OCI-LY7 (cell line): ENCODE measurements at regions not wholly inside any gene's neighbourhood (a gene's known extent, or its start where the extent isn't known, plus 50 kb on each side); places are given as distances from the start of the nearest gene placed in this dataset.

Source experiments
- BruUV-seq: library from RNA; stranded (reverse); fragments of 400-500 nt; replicated peaks from 2 replicates; lab custom pipeline; 2021; lab: Mats Ljungman, UMichigan
- CTCF ChIA-PET: fragments of 300-600 bp; sonication (Branson Sonifier 250); formaldehyde crosslinking; loops from one replicate; lab custom pipeline; 2022; ENCODE audit warnings: antibody characterized with exemption; ENCODE audit not compliant: unreplicated experiment; lab: Charles Lee
- POLR2A ChIA-PET: fragments of 300-600 bp; sonication (Branson Sonifier 250); formaldehyde crosslinking; loops from one replicate; lab custom pipeline; 2022; ENCODE audit warnings: antibody characterized with exemption; lab: Charles Lee
- DNase-seq: peaks from one replicate; pipeline ENCODE4 v3.0.0-alpha.2; 2015; ENCODE audit warnings: low spot score
- H2AFZ ChIP-seq: fragments of 200-600 bp; sonication (generic), shearing (Covaris generic); 2 replicates; pipeline ENCODE4 v1.6.1; 2014; ENCODE audit warnings: mild to moderate bottlenecking, antibody characterized with exemption, low read length, moderate library complexity
- H3K27ac ChIP-seq: fragments of 200-600 bp; sonication (generic); 2 replicates; pipeline ENCODE4 v1.5.1; 2014; ENCODE audit warnings: mixed run types, low read depth, mild to moderate bottlenecking, moderate library complexity, low read length, inconsistent platforms; ENCODE audit not compliant: poor library complexity, severe bottlenecking
- H3K36me3 ChIP-seq: fragments of 200-600 bp; sonication (generic); 2 replicates; pipeline ENCODE4 v1.6.1; 2014; ENCODE audit warnings: mild to moderate bottlenecking, antibody characterized with exemption, low read length, moderate library complexity, mixed read lengths; ENCODE audit not compliant: insufficient read depth
- H3K4me1 ChIP-seq: fragments of 200-600 bp; sonication (generic); 2 replicates; pipeline ENCODE4 v1.5.1; 2014; ENCODE audit warnings: mild to moderate bottlenecking, low read length; ENCODE audit not compliant: insufficient read depth, poor library complexity, severe bottlenecking
- H3K4me2 ChIP-seq: fragments of 200-600 bp; sonication (generic); 2 replicates; pipeline ENCODE4 v1.6.1; 2014; ENCODE audit warnings: mild to moderate bottlenecking, low read length
- H3K4me3 ChIP-seq: fragments of 200-600 bp; sonication (generic); 2 replicates; pipeline ENCODE4 v1.5.1; 2014; ENCODE audit warnings: mild to moderate bottlenecking, low read depth, low read length; ENCODE audit not compliant: poor library complexity, severe bottlenecking
- H3K79me2 ChIP-seq: fragments of 200-600 bp; sonication (generic); 2 replicates; pipeline ENCODE4 v1.6.1; 2016; ENCODE audit warnings: low read depth, mild to moderate bottlenecking, low read length, moderate library complexity, mixed read lengths; ENCODE audit not compliant: insufficient read depth
- H3K9me2 ChIP-seq: fragments of 200-600 bp; sonication (generic); 2 replicates; pipeline ENCODE4 v1.6.1; 2016; ENCODE audit warnings: mild to moderate bottlenecking, low read length, mixed read lengths; ENCODE audit not compliant: insufficient read depth
- H3K9me3 ChIP-seq: fragments of 200-600 bp; sonication (generic); 2 replicates; pipeline ENCODE4 v1.6.1; 2014; ENCODE audit warnings: mild to moderate bottlenecking, mixed run types, low read length, mixed read lengths
- H4K20me1 ChIP-seq: fragments of 200-600 bp; sonication (generic); 2 replicates; pipeline ENCODE4 v1.6.1; 2014; ENCODE audit warnings: mild to moderate bottlenecking, antibody characterized with exemption, low read length, moderate library complexity, mixed read lengths; ENCODE audit not compliant: insufficient read depth
- EZH2phosphoT487 ChIP-seq: fragments of 200-600 bp; sonication (generic); IDR thresholded peaks from 2 replicates; pipeline ENCODE4 v1.6.1; 2018; ENCODE audit warnings: low read depth, borderline replicate concordance, mild to moderate bottlenecking, mixed run types, antibody characterized with exemption, low read length, moderate library complexity, mixed read lengths
- intact Hi-C: fragments of 100-400 bp; cut with micrococcal nuclease; formaldehyde crosslinking; loops from one replicate; pipeline ENCODE4 v1.10.0; 2022; ENCODE audit not compliant: unreplicated experiment
- TF ChIP-seq, protein P1 (sequence below): fragments of 200-600 bp; sonication (generic); conservative IDR thresholded peaks from 2 replicates; pipeline ENCODE4 v1.5.1; 2014; ENCODE audit warnings: mild to moderate bottlenecking, antibody characterized with exemption, low read length, moderate library complexity, mixed read lengths

- Histone ChIP-seq H3K4me2 (no peak overlapping the region), H3K9me3 (no peaks in the 10 kb centered on the region), H4K20me1 (no peaks in the 10 kb centered on the region), H2AFZ (no peak overlapping the region), H3K27ac (no peak overlapping the region), H3K36me3 (no peaks in the 10 kb centered on the region), H3K4me3 (no peak overlapping the region), H3K4me1 (no peaks in the 10 kb centered on the region), H3K9me2 (no peaks in the 10 kb centered on the region), H3K79me2 (no peaks in the 10 kb centered on the region)
- no peak for DNase-seq
- TF ChIP-seq, protein P1, sequence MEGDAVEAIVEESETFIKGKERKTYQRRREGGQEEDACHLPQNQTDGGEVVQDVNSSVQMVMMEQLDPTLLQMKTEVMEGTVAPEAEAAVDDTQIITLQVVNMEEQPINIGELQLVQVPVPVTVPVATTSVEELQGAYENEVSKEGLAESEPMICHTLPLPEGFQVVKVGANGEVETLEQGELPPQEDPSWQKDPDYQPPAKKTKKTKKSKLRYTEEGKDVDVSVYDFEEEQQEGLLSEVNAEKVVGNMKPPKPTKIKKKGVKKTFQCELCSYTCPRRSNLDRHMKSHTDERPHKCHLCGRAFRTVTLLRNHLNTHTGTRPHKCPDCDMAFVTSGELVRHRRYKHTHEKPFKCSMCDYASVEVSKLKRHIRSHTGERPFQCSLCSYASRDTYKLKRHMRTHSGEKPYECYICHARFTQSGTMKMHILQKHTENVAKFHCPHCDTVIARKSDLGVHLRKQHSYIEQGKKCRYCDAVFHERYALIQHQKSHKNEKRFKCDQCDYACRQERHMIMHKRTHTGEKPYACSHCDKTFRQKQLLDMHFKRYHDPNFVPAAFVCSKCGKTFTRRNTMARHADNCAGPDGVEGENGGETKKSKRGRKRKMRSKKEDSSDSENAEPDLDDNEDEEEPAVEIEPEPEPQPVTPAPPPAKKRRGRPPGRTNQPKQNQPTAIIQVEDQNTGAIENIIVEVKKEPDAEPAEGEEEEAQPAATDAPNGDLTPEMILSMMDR: no peak
- TF ChIP-seq EZH2phosphoT487: no peak
- CTCF ChIA-PET: no interaction called here
- intact Hi-C loops: no loop called here
- POLR2A ChIA-PET: no interaction called here
- BruUV-seq: no TSS peak
Measured at GRCh38 chr1:82733645-82734044, 932.9 kb downstream of the ADGRL2 start.

DNA sequence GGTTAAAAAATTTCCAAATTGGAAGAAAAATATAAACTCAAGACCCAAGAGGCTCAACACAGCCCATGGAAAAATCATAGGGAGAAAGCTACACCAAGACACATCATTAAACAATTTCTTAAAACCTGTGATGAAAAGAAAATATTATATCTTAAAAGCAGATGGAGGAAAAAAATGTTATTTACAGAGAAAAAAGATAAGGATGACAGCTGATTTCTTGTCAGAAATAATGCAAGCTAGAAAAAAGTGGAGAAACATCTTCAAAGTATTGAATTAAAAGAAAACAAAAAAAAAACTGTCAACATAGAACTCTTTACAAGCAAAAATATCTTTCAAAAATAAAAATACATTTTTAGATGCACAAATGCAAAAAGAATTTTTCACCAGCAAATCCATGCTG, 930.5 kb downstream of the ADGRL2 start:
- TF ChIP-seq, protein P1: no peak
- TF ChIP-seq EZH2phosphoT487: no peak
- no peak for DNase-seq
- no peaks in the 10 kb centered on the region for H3K36me3 ChIP-seq
- POLR2A ChIA-PET: interaction anchor here (0.5 to 1.0 kb wide), 3 partner anchors 12 to 324 kb away, joined by 3 to 4 read pairs (median 4); no protein-coding TSS in a partner anchor
- H3K4me3 ChIP-seq: no peak overlapping the region
- no peak overlapping the region for H2AFZ ChIP-seq
- no peaks in the 10 kb centered on the region for H4K20me1 ChIP-seq
- no peak overlapping the region for H3K4me2 ChIP-seq
- no peaks in the 10 kb centered on the region for H3K79me2 ChIP-seq
- intact Hi-C loops: no loop called here
- no peaks in the 10 kb centered on the region for H3K9me2 ChIP-seq
- no peaks in the 10 kb centered on the region for H3K9me3 ChIP-seq
- no peaks in the 10 kb centered on the region for H3K4me1 ChIP-seq
- no TSS peak for BruUV-seq
- CTCF ChIA-PET: no interaction called here
- H3K27ac ChIP-seq: no peak overlapping the region

DNA sequence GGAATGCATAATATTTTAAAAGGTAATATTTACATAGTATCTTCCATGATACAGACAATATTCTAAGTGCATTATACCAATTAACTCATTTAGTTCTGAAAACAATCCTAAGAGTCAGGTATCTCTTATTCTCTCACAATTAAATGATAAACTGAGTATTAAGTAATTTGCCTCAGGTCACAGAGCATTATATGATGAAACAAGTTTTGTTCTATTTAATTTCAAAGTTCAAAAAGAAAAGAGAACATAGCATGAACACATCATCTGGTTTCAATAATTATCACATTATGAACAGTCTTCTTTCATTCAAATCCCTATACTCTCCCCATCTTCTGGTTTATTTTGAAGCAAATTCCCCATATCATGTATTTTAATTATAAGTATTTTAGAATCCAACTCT, 927.5 kb downstream of the ADGRL2 start:
- H3K27ac ChIP-seq: no peak overlapping the region
- CTCF ChIA-PET: no interaction called here

More for the DNA sequence above, 927.5 kb downstream of the ADGRL2 start:
- H4K20me1 ChIP-seq: no peaks in the 10 kb centered on the region
- TF ChIP-seq EZH2phosphoT487: no peak
- TF ChIP-seq, protein P1: no peak
- H3K4me2 ChIP-seq: no peak overlapping the region
- no TSS peak for BruUV-seq
- DNase-seq: no peak
- H3K36me3 ChIP-seq: no peaks in the 10 kb centered on the region
- intact Hi-C loops: no loop called here
- H3K4me3 ChIP-seq: no peak overlapping the region
- POLR2A ChIA-PET: interaction anchor here (0.6 kb wide), 1 partner anchor 1229 kb away, joined by 3 read pairs; no protein-coding TSS in a partner anchor
- no peaks in the 10 kb centered on the region for H3K79me2 ChIP-seq
- H3K9me3 ChIP-seq: no peaks in the 10 kb centered on the region
- H3K9me2 ChIP-seq: no peaks in the 10 kb centered on the region
- H3K4me1 ChIP-seq: no peaks in the 10 kb centered on the region
- no peak overlapping the region for H2AFZ ChIP-seq
